ENCODE measurements at regions not wholly inside any gene's neighbourhood (a gene's known extent, or its start where the extent isn't known, plus 50 kb on each side); places are given as distances from the start of the nearest gene placed in this dataset.
"Not testable (repeated sequence)": the region's sequence is repeated elsewhere in the genome, so short reads cannot be mapped to it uniquely, and the experiment has no call there.

DNA sequence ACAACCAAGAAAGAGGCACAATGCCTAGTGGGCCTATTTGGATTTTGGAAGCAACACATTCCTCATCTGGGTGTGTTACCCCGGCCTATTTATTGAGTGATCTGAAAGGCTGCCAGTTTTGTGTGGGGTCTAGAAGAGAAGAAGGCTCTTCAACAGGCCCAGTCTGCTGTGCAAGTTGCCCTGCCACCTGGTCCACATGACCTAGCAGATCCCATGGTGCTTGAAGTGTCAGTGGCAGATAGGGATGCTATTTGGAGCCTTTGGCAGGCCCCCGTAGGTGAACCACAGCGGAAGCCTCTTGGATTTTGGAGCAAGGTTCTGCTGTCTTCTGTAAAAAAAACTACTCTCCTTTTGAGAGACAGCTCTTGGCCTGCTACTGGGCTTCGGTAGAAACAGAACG, 820.1 kb downstream of the TMTC2 start:
- Histone ChIP-seq H3K27me3 (ENCODE audit: insufficient read depth, insufficient read length) (no peaks in the 10 kb centered on the region), H3K9me3 (ENCODE audit: insufficient read depth, low read length) (no peaks in the 10 kb centered on the region), H3K36me3 (ENCODE audit: insufficient read depth, insufficient read length, low read length) (no peaks in the 10 kb centered on the region), H3K9ac (ENCODE audit: insufficient read length, low read depth) (no peak overlapping the region), H3K4me3 (ENCODE audit: insufficient read length, low read depth) (no peak overlapping the region), H3K4me1 (ENCODE audit: insufficient read depth, insufficient read length) (no peaks in the 10 kb centered on the region)
- TF ChIP-seq SUZ12 (IDR thresholded peaks at IDR 0.05; ENCODE audit: extremely low read depth, insufficient read depth, insufficient read length) (no peak), YY1 (IDR thresholded peaks at IDR 0.05; ENCODE audit: insufficient read depth, insufficient read length) (no peak), ZNF274 (IDR thresholded peaks at IDR 0.05; ENCODE audit: low read depth, low read length) (no peak)
- no peak for DNase-seq (ENCODE audit: low read depth, low spot score)

DNA sequence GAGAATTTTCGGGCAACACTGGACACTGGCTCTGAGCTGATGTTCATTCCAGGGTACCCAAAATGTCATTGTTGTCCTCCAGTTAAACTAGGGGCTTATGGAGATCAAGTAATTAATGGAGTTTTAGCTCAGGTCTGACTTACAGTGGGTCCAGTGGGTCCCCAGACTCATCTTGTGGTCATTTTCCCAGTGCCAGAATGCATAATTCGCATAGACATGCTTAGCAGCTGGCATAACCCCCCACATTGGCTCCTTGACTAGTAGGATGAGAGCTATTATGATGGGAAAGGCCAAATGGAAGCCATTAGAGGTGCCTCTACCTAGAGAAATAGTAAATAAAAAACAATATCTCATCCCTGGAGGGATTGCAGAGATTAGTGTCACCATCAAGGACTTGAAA, 818.9 kb downstream of the TMTC2 start:
- H3K36me3 ChIP-seq (ENCODE audit: insufficient read depth, insufficient read length, low read length), result no peaks in the 10 kb centered on the region
- H3K4me1 ChIP-seq (ENCODE audit: insufficient read depth, insufficient read length), result no peaks in the 10 kb centered on the region
- no peaks in the 10 kb centered on the region for H3K27me3 ChIP-seq (ENCODE audit: insufficient read depth, insufficient read length)
- no peak overlapping the region for H3K4me3 ChIP-seq (ENCODE audit: insufficient read length, low read depth)
- TF ChIP-seq ZNF274 (IDR thresholded peaks at IDR 0.05; ENCODE audit: low read depth, low read length), result no peak
- DNase-seq (ENCODE audit: low read depth, low spot score), result no peak
- no peak overlapping the region for H3K9ac ChIP-seq (ENCODE audit: insufficient read length, low read depth)
- H3K9me3 ChIP-seq (ENCODE audit: insufficient read depth, low read length), result peaks cover under 1% of the 10 kb centered on the region; the same call in 1 of the 2 replicates

DNA sequence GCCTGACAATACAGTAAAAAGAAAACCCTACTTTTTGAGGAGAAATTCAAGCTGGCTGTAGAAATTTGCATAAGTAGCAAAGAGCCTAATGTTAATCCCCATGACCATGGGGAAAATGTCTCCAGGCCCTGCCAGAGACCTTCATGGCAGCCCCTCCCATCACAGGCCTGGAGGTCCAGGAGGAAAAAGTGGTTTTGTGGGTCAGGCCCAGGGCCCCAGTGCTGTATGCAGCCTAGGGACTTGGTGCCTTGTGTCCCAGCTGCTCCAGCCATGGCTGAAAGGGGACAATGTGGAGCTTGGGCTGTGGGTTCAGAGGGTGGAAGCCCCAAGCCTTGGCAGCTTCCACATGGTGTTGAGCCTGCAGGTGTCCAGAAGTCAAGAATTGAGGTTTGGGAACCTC, 813.2 kb downstream of the TMTC2 start:
- not testable (repeated sequence) for H3K27me3 ChIP-seq (ENCODE audit: insufficient read depth, insufficient read length); H3K36me3 ChIP-seq (ENCODE audit: insufficient read depth, insufficient read length, low read length); DNase-seq (ENCODE audit: low read depth, low spot score); H3K4me1 ChIP-seq (ENCODE audit: insufficient read depth, insufficient read length); H3K9me3 ChIP-seq (ENCODE audit: insufficient read depth, low read length); H3K9ac ChIP-seq (ENCODE audit: insufficient read length, low read depth); H3K4me3 ChIP-seq (ENCODE audit: insufficient read length, low read depth)

DNA sequence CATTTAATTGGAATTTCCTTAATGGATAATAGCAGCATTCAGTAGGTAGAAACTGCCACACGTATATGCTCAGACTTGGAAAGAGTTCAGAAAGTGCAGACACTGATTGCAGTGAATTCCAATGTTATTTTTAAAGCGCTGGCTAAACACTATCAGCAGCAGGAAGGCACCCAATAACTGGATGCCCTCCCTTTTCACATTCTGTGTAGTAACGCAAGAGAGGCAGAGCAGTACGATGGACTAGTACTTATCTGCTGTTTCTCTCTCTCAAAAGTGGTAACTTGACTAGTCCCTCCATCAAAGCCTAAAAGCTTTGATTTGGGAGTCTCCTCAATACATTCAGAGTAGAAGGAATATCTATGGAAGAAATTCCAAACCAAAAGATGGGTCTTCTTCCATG, 791.0 kb downstream of the TMTC2 start:
- DNase-seq (ENCODE audit: low read depth, low spot score), result no peak
- TF ChIP-seq ZNF274 (IDR thresholded peaks at IDR 0.05; ENCODE audit: low read depth, low read length), result no peak
- TF ChIP-seq SUZ12 (IDR thresholded peaks at IDR 0.05; ENCODE audit: extremely low read depth, insufficient read depth, insufficient read length), result no peak
- no peak for TF ChIP-seq YY1 (IDR thresholded peaks at IDR 0.05; ENCODE audit: insufficient read depth, insufficient read length)
- Histone ChIP-seq H3K9me3 (ENCODE audit: insufficient read depth, low read length) (no peaks in the 10 kb centered on the region), H3K9ac (ENCODE audit: insufficient read length, low read depth) (no peak overlapping the region), H3K27me3 (ENCODE audit: insufficient read depth, insufficient read length) (no peaks in the 10 kb centered on the region), H3K4me3 (ENCODE audit: insufficient read length, low read depth) (no peak overlapping the region), H3K4me1 (ENCODE audit: insufficient read depth, insufficient read length) (no peaks in the 10 kb centered on the region), H3K36me3 (ENCODE audit: insufficient read depth, insufficient read length, low read length) (no peaks in the 10 kb centered on the region)

DNA sequence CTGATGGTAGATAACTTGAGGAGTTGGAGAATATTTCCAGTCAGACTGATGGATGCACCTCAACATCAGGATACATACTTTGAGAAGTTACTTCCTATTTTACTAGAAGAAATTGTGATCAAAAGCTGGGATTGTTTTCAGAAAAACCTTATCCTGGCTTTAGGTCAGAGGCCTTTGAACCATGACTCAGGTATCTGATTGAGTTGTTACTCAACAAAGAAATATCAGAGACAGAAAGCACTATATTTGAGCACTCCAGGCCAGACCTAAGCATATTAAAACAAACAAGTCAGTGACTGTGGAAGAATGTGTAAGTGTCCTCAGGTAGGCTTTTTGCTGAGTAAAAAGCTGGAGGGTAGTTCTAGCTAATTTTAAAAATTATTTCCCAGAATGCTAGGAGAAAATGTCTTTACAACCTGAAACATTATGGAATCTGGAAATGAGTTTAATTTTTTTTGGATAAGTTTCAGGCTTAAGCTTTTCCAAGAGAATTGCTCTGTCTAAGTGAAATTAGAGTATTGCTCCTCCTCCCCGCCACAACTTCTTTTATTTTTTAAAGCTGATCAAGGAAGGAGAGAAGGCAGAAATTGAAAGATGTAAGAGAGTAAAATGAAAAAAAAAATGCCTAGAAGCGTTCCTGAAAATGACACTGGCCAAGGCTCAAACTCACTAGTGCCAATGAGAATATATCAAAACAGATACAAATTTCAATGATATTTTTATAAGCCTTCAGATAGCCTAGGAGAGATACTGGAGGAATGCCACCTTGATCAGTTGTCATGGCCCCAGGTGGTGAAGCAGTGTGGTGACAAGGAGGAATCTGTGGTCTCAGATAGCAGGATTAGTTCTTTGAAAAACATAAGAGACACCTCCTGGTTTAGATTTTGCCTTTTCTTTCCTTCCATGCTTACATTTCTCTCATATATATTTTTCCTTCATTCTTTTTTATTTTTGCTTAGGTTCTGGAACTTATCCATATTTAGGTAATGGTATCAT, 790.3 kb downstream of the TMTC2 start:
- Histone ChIP-seq H3K9ac (ENCODE audit: insufficient read length, low read depth) (no peak overlapping the region), H3K9me3 (ENCODE audit: insufficient read depth, low read length) (no peaks in the 10 kb centered on the region), H3K4me3 (ENCODE audit: insufficient read length, low read depth) (no peak overlapping the region), H3K27me3 (ENCODE audit: insufficient read depth, insufficient read length) (no peaks in the 10 kb centered on the region), H3K36me3 (ENCODE audit: insufficient read depth, insufficient read length, low read length) (no peaks in the 10 kb centered on the region), H3K4me1 (ENCODE audit: insufficient read depth, insufficient read length) (no peaks in the 10 kb centered on the region)
- TF ChIP-seq ZNF274 (IDR thresholded peaks at IDR 0.05; ENCODE audit: low read depth, low read length), result no peak
- TF ChIP-seq SUZ12 (IDR thresholded peaks at IDR 0.05; ENCODE audit: extremely low read depth, insufficient read depth, insufficient read length), result no peak
- TF ChIP-seq YY1 (IDR thresholded peaks at IDR 0.05; ENCODE audit: insufficient read depth, insufficient read length), result no peak
- DNase-seq (ENCODE audit: low read depth, low spot score), result no peak

DNA sequence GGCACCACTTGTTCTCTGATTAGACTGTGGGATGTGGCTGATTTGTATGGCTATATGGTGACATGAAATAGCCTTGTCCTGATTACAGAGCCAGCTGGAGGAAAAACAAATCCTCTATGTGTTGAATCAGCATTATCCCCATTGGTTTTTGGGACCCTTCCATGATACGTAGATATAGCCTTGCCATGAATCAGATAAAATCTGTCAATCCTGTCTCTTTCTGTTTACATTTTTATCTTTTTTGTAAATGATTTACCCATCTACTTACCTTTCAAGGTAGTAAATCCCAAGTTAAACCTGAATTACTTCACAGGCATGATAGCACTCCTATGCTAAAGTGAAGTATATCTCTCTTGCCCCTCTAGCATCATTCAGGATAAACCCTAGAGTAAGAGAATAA, 789.3 kb downstream of the TMTC2 start:
- Histone ChIP-seq H3K9me3 (ENCODE audit: insufficient read depth, low read length) (no peaks in the 10 kb centered on the region), H3K4me3 (ENCODE audit: insufficient read length, low read depth) (no peak overlapping the region), H3K27me3 (ENCODE audit: insufficient read depth, insufficient read length) (no peaks in the 10 kb centered on the region), H3K36me3 (ENCODE audit: insufficient read depth, insufficient read length, low read length) (no peaks in the 10 kb centered on the region), H3K4me1 (ENCODE audit: insufficient read depth, insufficient read length) (peaks cover 2% of the 10 kb centered on the region), H3K9ac (ENCODE audit: insufficient read length, low read depth) (no peak overlapping the region)
- TF ChIP-seq ZNF274 (IDR thresholded peaks at IDR 0.05; ENCODE audit: low read depth, low read length), result no peak
- TF ChIP-seq SUZ12 (IDR thresholded peaks at IDR 0.05; ENCODE audit: extremely low read depth, insufficient read depth, insufficient read length), result no peak
- TF ChIP-seq YY1 (IDR thresholded peaks at IDR 0.05; ENCODE audit: insufficient read depth, insufficient read length), result no peak
- no peak for DNase-seq (ENCODE audit: low read depth, low spot score)

DNA sequence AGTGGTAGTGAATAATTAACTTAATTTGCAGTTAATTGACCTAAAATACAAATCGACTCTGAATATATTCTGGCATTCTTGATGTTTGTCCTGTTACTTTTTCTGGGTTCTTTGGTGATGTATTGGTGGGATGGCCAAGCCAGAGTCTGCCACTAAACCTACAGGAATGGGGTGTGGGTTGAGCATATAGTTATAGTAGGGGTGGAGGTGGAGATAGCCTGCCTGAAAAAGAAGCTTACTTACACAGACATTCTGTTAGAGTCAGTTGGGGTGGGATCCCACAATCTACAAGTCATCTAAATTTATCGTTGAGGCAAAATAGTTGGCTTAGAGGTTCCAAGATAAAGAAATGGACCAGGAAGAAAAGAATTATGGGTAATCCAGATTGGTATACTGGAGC, 787.7 kb downstream of the TMTC2 start:
- H3K4me3 ChIP-seq (ENCODE audit: insufficient read length, low read depth), result no peak overlapping the region
- H3K9me3 ChIP-seq (ENCODE audit: insufficient read depth, low read length), result no peaks in the 10 kb centered on the region
- no peaks in the 10 kb centered on the region for H3K27me3 ChIP-seq (ENCODE audit: insufficient read depth, insufficient read length)
- H3K4me1 ChIP-seq (ENCODE audit: insufficient read depth, insufficient read length), result peaks cover 2% of the 10 kb centered on the region
- TF ChIP-seq SUZ12 (IDR thresholded peaks at IDR 0.05; ENCODE audit: extremely low read depth, insufficient read depth, insufficient read length), result no peak
- TF ChIP-seq YY1 (IDR thresholded peaks at IDR 0.05; ENCODE audit: insufficient read depth, insufficient read length), result no peak
- no peaks in the 10 kb centered on the region for H3K36me3 ChIP-seq (ENCODE audit: insufficient read depth, insufficient read length, low read length)
- H3K9ac ChIP-seq (ENCODE audit: insufficient read length, low read depth), result no peak overlapping the region
- no peak for DNase-seq (ENCODE audit: low read depth, low spot score)
